HS-5 (cell line): ENCODE measurements at regions not wholly inside any gene's neighbourhood (a gene's known extent, or its start where the extent isn't known, plus 50 kb on each side); places are given as distances from the start of the nearest gene placed in this dataset.

Experiments
- DNase-seq: peaks from one replicate; pipeline ENCODE4 v3.0.0-alpha.2; 2012; ENCODE audit warnings: low read depth

DNA sequence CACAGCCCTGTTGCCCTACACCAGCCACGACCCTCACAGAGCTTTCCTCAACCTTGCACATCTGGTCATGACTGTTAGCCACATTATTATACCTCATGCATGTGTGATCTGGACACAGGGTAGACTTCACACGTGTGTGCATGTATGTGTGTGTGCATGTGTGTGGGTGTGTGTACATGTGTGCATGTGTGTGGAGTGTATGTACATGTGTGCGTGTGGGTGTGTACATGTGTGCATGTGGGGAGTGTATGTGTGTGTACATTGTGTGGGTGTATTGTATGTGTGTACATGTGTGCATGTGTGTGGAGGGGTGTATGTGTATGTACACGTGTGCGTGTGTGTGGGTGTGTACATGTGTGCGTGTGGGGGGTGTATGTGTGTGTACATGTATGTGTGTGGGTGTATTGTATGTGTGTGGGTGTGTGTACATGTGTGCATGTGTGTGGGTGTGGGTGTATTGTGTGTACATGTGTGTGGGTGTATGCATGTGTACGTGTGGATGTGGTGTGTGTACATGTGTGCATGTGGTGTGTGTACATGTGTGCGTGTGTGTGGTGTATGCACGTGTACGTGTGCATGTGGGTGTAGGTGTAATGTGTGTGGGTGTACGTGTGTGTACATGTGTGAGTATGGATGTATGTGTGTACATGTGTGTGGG, 130.2 kb downstream of the C16orf95 start:
- no peak for DNase-seq

GRCh38 chr16:87188104-87188503, 129.1 kb downstream of the C16orf95 start:
- no peak for DNase-seq

GRCh38 chr16:87189426-87189825, 127.8 kb downstream of the C16orf95 start:
- DNase-seq: no peak

DNA sequence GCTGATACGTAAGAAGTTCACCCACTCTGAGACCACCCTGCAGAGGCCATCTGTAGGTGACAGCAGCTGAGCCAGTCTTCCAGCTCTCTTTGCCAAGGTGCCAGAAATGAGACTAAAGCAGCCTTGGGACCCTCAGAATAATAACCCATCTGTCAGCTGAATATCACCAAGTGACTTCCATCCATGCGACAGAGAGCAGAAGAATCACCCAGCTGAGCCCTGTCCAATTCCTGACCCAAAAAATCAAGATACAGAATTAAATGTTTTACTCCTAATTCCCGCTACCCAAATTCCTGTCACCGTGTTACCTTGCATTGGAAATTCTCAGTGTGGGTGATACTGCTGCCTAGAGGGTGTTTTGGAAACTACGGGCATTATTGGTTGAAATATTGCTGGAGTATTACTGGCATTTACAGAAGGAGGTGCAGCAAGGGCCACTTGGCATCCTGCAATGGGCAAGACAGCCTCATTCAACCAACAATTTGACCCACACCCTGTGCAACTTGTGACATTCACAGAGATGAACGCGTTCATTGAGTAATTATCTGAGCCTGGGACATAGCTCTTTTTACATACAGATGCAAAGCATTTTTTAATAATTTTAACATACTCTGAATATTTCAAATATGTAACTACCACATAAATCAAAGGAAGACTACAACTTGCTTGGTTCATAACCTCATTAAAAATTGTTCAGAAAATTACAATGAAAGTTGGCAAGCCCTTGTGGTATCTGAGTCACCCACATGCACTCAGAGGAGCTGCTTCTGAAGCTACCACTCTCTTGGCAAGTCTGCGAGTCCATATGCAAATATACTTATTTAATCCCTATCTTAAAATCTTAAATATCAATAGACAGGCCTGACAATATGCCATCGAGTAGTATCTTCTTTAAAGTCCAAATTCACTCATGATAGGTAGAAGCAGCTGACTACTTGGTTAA, 126.6 kb downstream of the C16orf95 start:
- no peak for DNase-seq

DNA sequence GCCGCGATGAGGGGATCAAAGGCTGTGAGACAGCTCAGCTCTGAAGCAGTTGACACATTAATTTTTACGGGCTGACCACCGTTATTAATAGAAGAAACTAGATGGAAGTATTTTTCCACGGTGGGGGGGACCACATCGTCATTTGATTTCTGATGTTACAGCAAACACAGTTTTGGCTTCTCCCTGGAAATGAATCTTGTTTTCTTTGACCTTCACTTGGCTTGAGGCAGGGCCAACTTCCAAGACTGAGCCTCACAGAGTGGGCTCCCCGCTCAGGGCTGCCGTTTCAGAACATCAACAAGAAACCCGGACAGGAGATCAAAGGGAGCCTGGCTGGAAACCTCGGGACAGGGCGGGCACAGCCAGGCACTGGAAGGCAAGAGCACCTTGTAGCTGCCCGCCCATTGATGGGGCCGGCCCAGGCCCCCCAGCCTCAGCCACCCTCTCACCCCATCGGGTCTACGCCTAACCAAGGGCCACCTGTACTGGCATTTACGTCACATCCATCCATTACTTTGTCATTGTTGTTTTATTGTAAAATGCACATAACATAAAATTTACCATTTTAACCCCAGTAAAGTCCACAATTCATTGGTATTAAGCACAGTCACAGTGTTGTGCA, 124.6 kb downstream of the C16orf95 start:
- DNase-seq: no peak

- no peak for DNase-seq
Observed at GRCh38 chr16:87194172-87194571, 123.0 kb downstream of the C16orf95 start.

DNA sequence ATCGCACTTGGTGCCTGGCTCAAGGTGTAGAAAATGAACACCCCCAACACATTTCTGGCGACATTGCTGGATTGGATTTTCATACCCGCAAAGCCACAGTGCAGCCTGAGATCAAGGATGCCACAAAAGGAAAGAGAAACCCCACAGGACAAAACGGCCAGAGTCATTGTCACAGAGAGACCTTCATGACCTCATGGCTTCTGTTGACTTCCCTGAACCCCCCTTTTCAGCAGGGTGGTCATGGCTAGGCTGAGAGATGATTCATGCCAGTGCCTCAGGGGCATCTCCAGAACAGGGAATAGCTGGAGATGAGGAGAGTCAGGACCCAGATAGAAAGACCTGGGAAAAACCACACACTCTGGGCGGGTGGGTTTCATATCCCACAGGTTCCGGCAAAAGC, 122.0 kb downstream of the C16orf95 start:
- DNase-seq: no peak

DNA sequence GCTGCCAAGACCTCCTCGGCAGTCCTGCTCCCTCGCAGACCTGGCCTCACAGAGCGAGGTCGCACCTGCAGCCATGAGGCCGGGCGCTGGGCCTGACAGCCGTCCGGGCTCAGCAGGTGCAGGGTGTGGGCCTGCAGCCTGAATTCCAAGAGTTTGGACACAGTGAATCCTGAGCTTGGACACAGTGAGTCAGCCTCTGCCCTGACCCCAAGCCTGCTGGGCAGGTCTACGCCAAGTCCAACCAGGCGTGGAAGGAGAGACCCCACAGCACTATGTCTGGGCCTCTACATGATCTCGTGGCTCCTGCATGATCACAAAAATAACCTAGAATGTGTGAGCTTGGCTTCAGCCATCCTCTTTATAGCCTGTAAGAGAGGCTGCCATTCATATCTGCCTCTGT, 121.0 kb downstream of the C16orf95 start:
- no peak for DNase-seq

- DNase-seq: no peak
Observed at GRCh38 chr16:87196661-87197060, 120.5 kb downstream of the C16orf95 start.

GRCh38 chr16:87198328-87198832, 118.8 kb downstream of the C16orf95 start:
- DNase-seq: no peak

GRCh38 chr16:87198881-87199280, 118.3 kb downstream of the C16orf95 start:
- no peak for DNase-seq

- no peak for DNase-seq
Observed at GRCh38 chr16:87199379-87199778, 117.8 kb downstream of the C16orf95 start.

DNA sequence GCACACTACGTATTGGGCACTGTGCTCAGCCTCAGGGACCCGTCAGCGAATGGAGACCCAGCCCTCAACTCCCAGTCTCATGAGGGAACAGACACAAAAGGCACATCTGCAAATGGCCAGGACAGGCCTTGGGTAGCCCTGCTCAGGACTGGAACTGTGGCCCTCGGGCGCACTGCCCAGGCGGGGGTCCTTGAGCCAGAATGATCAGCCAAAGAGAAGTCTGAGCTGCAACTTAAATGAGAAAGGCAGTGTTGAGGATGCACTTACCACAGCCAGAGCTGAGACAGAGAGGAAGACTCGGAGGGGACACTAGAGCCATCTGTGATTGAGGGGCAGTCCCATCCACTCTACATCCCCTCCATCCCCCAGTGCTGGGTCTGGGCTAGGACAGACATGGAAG, 117.3 kb downstream of the C16orf95 start:
- DNase-seq: no peak

DNA sequence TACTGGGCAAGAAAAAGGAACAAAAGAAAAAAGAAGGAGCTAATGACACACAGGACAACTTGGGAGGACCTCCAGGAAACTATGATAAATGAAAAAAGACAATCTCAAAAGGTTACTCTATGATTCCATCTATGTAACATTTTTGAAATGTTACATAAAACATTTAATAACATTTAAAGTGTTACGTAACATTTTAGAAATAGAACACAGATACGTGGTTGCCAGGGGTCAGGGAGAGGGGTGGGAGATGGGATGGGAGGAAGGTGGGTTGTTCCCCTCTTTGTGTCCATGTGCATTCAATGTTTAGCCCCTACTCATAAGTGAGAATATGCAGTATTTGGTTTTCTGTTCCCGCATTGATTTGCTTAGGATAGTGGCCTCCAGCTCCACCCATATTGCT, 116.6 kb downstream of the C16orf95 start:
- no peak for DNase-seq

- DNase-seq: peak; percentile 83
Observed at GRCh38 chr16:87201052-87201451, 116.1 kb downstream of the C16orf95 start.

- DNase-seq: no peak
Observed at GRCh38 chr16:87201790-87202189, 115.4 kb downstream of the C16orf95 start.

DNA sequence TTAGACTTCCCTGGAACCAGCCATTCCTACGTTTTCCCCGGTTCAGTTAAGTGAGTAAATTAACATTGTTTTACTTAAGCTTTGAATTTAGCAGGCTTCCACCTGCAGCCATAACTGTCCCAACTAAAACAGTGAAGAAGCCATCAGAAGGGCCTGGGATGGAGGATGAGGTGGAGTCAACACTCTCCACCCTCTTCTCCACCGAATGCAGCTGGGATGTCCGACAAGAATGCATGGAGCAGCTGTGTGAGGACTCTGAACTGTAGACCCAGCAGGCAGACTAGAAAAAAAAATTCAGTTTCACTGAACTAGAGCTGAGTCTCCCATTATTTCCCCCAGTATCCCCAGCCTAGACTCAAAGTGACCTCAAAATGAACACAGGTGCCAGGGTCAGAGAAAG, 114.8 kb downstream of the C16orf95 start:
- DNase-seq: no peak

GRCh38 chr16:87203060-87203656, 114.0 kb downstream of the C16orf95 start:
- no peak for DNase-seq

DNA sequence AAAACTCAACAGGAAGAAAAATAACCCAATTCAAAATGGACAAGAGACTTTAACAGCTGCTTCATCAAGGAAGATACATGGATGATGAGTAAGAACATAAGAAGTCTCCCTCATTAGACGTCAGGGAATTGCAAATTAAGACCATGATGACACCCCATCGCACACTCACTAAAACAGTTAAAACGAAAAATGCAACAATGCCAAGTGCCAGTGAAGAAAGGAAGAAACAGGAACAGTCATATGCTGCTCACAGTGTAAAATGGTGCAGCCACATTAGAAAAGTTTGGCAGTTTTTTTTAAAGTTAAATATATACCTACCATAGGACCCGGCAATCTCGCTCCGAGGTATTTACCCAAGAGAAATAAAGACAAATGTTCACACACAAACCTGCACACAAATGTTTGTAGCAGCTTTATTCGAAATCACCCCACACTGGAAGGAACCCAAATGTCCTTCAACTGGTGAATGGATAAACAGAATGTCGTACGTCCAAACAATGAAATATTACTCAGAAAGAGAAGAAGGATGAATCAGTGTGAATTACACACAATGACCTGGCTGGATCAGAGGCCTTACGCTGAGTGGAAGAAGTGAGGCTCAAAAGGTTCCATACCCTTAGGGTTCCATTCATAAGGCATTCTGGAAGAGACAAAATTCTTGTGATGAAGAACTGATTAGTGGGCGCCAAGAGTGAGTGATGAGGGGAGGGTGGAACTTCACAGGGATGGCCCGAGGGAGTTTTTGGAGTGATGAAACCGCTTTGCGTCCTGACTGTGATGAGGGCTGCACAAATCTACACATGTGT, 110.3 kb downstream of the C16orf95 start:
- no peak for DNase-seq

- no peak for DNase-seq
Observed at GRCh38 chr16:87207509-87207908, 109.7 kb downstream of the C16orf95 start.

GRCh38 chr16:87207965-87208364, 109.2 kb downstream of the C16orf95 start:
- DNase-seq: no peak
